Uterus (tissue), 3 donors: ENCODE measurements at regions not wholly inside any gene's neighbourhood (a gene's known extent, or its start where the extent isn't known, plus 50 kb on each side); places are given as distances from the start of the nearest gene placed in this dataset.

Source experiments
- DNase-seq, 2 donors: peaks; one replicate each; pipeline ENCODE4 v3.0.0-alpha.2; 2019 to 2020
- H3K27ac ChIP-seq, 2 donors: fragments of 200-600 bp; sonication (generic); 1 replicate in 1 of 2; 2 replicates in 1 of 2; pipeline ENCODE4 v1.5.1; 2016 to 2018
- H3K27me3 ChIP-seq, 2 donors: fragments of 200-600 bp; sonication (generic); one replicate each; pipeline ENCODE4 v1.5.1; 2018 to 2019; ENCODE audit warnings: control low read depth in 1 of 2
- H3K36me3 ChIP-seq, 2 donors: fragments of 200-600 bp; sonication (generic); one replicate each; pipeline ENCODE4 v1.5.1; 2019; ENCODE audit warnings: control low read depth in 1 of 2
- H3K4me1 ChIP-seq, 2 donors: fragments of 200-600 bp; sonication (generic); one replicate each; pipeline ENCODE4 v1.5.1; 2018 to 2019; ENCODE audit warnings: control low read depth in 1 of 2
- H3K4me3 ChIP-seq, 2 donors: fragments of 200-600 bp; sonication (generic); 1 replicate in 1 of 2; 2 replicates in 1 of 2; pipeline ENCODE4 v1.5.1; 2018 to 2019; ENCODE audit warnings: mild to moderate bottlenecking in 1 of 2
- H3K9me3 ChIP-seq, 2 donors: fragments of 200-600 bp; sonication (generic); one replicate each; pipeline ENCODE4 v1.5.1; 2019; ENCODE audit warnings: control low read depth in 1 of 2
- POLR2A ChIP-seq, 2 donors: fragments of 450-650 bp; IDR thresholded peaks; one replicate each; pipeline ENCODE4 v1.6.1; 2016; ENCODE audit warnings: antibody characterized with exemption in 2 of 2, mild to moderate bottlenecking in 1 of 2, moderate library complexity in 1 of 2
- intact Hi-C: fragments of 100-400 bp; cut with DNase I; formaldehyde crosslinking; loops from one replicate; pipeline ENCODE4 v1.15.1; 2023; ENCODE audit warnings: low total_unique reads
- TF ChIP-seq, protein P1 (sequence below), 4 experiments: fragments of 200-600 bp in 2 of 4; fragments of 450-650 bp in 2 of 4; sonication (generic) in 2 of 4; IDR thresholded peaks; one replicate each; pipeline ENCODE4 v1.5.1; 2016 to 2019; ENCODE audit warnings: antibody characterized with exemption in 4 of 4, mild to moderate bottlenecking in 2 of 4, moderate library complexity in 1 of 4
- donor health status: DM: yes; HTN: yes; CAD: no.

DNA sequence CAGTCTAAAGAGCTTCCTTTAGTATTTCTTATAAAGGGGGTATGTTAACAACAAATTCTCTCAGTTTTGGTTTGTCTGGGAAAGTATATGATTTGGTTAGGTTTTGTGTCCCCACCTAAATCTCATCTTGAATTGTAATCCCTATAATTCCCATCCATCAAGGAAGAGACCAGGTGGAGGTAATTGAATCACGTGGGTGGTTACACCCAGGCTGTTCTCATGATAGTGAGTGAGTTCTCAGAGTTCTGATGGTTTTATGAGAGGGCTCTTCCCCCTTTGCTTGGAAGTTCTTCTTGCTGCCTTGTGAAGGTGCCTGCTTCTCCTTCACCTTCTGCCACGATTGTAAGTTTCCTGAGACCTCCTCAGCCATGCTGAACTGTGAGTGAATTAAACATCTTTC is 109.1 kb downstream of the MACIR start:
- H3K27me3 ChIP-seq = no peaks in the 10 kb centered on the region
- no peaks in the 10 kb centered on the region for H3K9me3 ChIP-seq
- no peak overlapping the region for H3K4me3 ChIP-seq
- DNase-seq = no peak
- TF ChIP-seq, protein P1, sequence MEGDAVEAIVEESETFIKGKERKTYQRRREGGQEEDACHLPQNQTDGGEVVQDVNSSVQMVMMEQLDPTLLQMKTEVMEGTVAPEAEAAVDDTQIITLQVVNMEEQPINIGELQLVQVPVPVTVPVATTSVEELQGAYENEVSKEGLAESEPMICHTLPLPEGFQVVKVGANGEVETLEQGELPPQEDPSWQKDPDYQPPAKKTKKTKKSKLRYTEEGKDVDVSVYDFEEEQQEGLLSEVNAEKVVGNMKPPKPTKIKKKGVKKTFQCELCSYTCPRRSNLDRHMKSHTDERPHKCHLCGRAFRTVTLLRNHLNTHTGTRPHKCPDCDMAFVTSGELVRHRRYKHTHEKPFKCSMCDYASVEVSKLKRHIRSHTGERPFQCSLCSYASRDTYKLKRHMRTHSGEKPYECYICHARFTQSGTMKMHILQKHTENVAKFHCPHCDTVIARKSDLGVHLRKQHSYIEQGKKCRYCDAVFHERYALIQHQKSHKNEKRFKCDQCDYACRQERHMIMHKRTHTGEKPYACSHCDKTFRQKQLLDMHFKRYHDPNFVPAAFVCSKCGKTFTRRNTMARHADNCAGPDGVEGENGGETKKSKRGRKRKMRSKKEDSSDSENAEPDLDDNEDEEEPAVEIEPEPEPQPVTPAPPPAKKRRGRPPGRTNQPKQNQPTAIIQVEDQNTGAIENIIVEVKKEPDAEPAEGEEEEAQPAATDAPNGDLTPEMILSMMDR (IDR thresholded peaks at IDR 0.05) = no peak
- no peak for TF ChIP-seq POLR2A (IDR thresholded peaks at IDR 0.05)
- no peaks in the 10 kb centered on the region for H3K36me3 ChIP-seq
- intact Hi-C loops = no loop called here
- H3K27ac ChIP-seq = no peak overlapping the region
- no peaks in the 10 kb centered on the region for H3K4me1 ChIP-seq

DNA sequence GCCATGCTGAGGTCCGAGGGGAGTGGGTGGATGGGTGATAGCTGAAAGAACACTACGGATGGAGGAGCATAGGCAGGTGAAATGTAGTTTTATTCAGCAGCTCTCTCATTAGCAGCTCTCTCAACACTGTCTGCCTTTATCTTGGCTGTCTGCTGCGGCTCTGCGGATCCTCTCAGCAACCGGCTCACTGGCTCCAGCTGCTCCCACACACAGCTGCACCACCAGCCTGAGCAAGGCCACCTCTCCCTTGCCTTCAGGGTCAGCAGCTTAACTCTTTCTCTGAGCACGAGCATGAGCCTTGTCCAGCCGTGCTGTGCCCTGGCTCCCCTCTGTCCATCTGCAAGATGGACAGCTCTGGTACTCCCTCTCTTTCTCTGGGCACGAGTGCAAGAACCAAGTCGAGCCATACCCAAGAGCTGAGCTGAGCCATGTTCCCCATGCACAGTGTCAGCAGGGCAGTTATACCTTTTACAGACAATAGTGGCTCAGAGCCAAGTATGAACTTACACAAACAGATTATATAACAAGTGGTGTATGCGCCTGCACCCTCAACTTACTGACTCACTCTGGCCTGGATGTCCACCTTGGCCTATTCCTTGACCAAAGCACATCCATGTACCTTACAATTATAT is 108.5 kb downstream of the MACIR start:
- no peak overlapping the region for H3K4me3 ChIP-seq
- no peaks in the 10 kb centered on the region for H3K27me3 ChIP-seq
- no peak overlapping the region for H3K27ac ChIP-seq
- H3K4me1 ChIP-seq = no peaks in the 10 kb centered on the region
- DNase-seq = no peak
- TF ChIP-seq POLR2A (IDR thresholded peaks at IDR 0.05) = no peak
- no peaks in the 10 kb centered on the region for H3K9me3 ChIP-seq
- no peaks in the 10 kb centered on the region for H3K36me3 ChIP-seq
- intact Hi-C loops = no loop called here

DNA sequence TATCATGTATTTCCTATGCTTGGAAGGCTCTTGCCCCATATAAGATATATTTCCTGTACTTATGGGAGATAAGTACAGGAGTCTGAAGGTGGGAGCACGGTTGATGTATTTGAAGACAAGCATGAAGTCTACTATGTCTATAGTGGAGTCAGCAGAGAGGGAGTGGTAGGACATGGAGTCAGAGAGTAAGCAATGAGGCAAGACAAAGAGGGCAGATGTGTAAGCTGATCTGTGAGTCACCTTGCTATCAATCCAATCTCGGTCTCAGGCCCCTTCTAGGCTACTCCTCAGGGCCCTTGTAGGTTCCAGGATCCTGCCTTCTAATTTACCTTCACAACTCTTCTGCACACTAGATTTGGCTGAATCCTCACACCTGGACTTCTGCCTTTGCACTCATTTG is 105.5 kb downstream of the MACIR start:
- no peak for TF ChIP-seq POLR2A (IDR thresholded peaks at IDR 0.05)
- TF ChIP-seq, protein P1 (IDR thresholded peaks at IDR 0.05) = no peak
- Histone ChIP-seq H3K27me3 (no peaks in the 10 kb centered on the region), H3K4me1 (no peaks in the 10 kb centered on the region), H3K9me3 (no peaks in the 10 kb centered on the region), H3K36me3 (no peaks in the 10 kb centered on the region), H3K27ac (no peak overlapping the region), H3K4me3 (no peak overlapping the region)
- DNase-seq = no peak
- intact Hi-C loops = no loop called here

DNA sequence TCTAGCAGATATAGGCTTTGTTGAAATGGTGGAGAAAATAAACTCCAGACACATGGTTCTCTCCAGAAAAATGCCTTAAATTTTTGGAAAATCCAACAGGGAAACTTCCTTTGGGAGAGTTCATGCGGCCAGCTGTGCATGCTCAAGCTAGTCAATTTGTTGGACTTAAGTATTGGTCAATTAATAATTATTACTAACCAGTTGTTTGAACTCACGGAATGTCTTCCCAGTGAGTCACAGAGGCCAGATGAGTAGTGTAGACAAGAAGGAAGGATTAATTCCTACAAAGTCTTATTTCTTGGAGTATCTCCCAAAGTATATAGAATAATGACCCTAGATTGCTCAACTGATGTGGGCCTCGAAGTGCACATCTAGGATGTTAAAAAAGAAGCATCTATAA is 103.6 kb downstream of the MACIR start:
- no peaks in the 10 kb centered on the region for H3K27me3 ChIP-seq
- no peaks in the 10 kb centered on the region for H3K4me1 ChIP-seq
- no peak overlapping the region for H3K27ac ChIP-seq
- intact Hi-C loops = no loop called here
- no peak overlapping the region for H3K4me3 ChIP-seq
- H3K36me3 ChIP-seq = no peaks in the 10 kb centered on the region
- TF ChIP-seq, protein P1 (IDR thresholded peaks at IDR 0.05) = no peak
- TF ChIP-seq POLR2A (IDR thresholded peaks at IDR 0.05) = no peak
- no peaks in the 10 kb centered on the region for H3K9me3 ChIP-seq
- no peak for DNase-seq

DNA sequence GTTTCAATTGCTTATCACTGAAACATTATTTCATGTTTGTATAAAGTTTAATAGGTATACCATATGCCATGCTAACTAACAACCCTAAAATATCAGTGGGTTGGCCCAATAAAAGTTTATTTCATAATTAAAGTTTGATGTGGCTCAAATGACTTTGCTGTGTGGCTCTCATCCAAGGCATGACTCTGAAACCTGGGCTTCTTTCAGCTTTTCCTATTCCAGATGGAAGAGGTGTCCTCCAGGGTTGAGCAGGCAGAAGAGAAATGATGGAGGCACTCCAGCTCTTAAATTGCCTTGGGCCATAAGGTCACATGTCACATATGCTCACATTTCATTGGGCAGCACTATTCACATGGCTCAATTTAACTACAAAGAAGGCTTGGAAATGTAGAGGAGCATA is 101.9 kb downstream of the MACIR start:
- H3K4me3 ChIP-seq = no peak overlapping the region
- intact Hi-C loops = no loop called here
- no peaks in the 10 kb centered on the region for H3K36me3 ChIP-seq
- DNase-seq = no peak
- no peaks in the 10 kb centered on the region for H3K4me1 ChIP-seq
- H3K27me3 ChIP-seq = no peaks in the 10 kb centered on the region
- no peaks in the 10 kb centered on the region for H3K9me3 ChIP-seq
- TF ChIP-seq, protein P1 (IDR thresholded peaks at IDR 0.05) = no peak
- TF ChIP-seq POLR2A (IDR thresholded peaks at IDR 0.05) = no peak
- no peak overlapping the region for H3K27ac ChIP-seq
